Sigmoid colon (tissue), 4 donors: ENCODE measurements at regions not wholly inside any gene's neighbourhood (a gene's known extent, or its start where the extent isn't known, plus 50 kb on each side); places are given as distances from the start of the nearest gene placed in this dataset.

ENCODE experiments used
- CTCF ChIP-seq, 4 experiments: fragments of 450-650 bp in 3 of 4; fragments of 200-600 bp in 1 of 4; IDR thresholded peaks; one replicate each; pipeline ENCODE4 v1.5.1; 2016 to 2019; ENCODE audit warnings: antibody characterized with exemption in 4 of 4, mild to moderate bottlenecking in 3 of 4, moderate library complexity in 2 of 4
- EP300 ChIP-seq, 4 donors: sonication (generic); formaldehyde crosslinking; IDR thresholded peaks; one replicate each; pipeline ENCODE4 v1.6.1; 2017; ENCODE audit warnings: antibody characterized with exemption in 4 of 4
- POLR2A ChIP-seq, 2 donors: fragments of 450-650 bp; IDR thresholded peaks; one replicate each; pipeline ENCODE4 v1.6.1; 2016; ENCODE audit warnings: antibody characterized with exemption in 2 of 2, mild to moderate bottlenecking in 2 of 2, moderate library complexity in 2 of 2
- POLR2AphosphoS5 ChIP-seq, 4 donors: sonication (generic); formaldehyde crosslinking; IDR thresholded peaks; one replicate each; pipeline ENCODE4 v1.6.1; 2017; ENCODE audit warnings: antibody characterized with exemption in 4 of 4

- no peak for TF ChIP-seq POLR2A (IDR thresholded peaks at IDR 0.05)
- TF ChIP-seq CTCF (IDR thresholded peaks at IDR 0.05) = no peak
- no peak for TF ChIP-seq EP300 (IDR thresholded peaks at IDR 0.05)
- TF ChIP-seq POLR2AphosphoS5 (IDR thresholded peaks at IDR 0.05) = no peak
These were observed 243.2 kb upstream of the TENT5A start for GRCh38 chr6:81995548-81996289.
